Osteoblast (primary cell): ENCODE measurements at regions not wholly inside any gene's neighbourhood (a gene's known extent, or its start where the extent isn't known, plus 50 kb on each side); places are given as distances from the start of the nearest gene placed in this dataset.

Experiments used
- DNase-seq: peaks from one replicate; pipeline ENCODE4 v3.0.0; 2011; ENCODE audit warnings: low spot score, mixed read lengths; ENCODE audit not compliant: insufficient read length; ENCODE audit errors: missing footprints
- H2AFZ ChIP-seq: 2 replicates; pipeline ENCODE4 v1.6.0; 2011; ENCODE audit warnings: mild to moderate bottlenecking, low read length
- H3K27ac ChIP-seq: 2 replicates; pipeline ENCODE4 v1.5.1; 2011; ENCODE audit warnings: mild to moderate bottlenecking, low read depth, low read length, moderate library complexity
- H3K27me3 ChIP-seq: 2 replicates; pipeline ENCODE4 v1.6.0; 2012; ENCODE audit warnings: mild to moderate bottlenecking, control low read depth, inconsistent platforms, low read length, moderate library complexity; ENCODE audit not compliant: insufficient read depth
- H3K36me3 ChIP-seq: 2 replicates; pipeline ENCODE4 v1.5.1; 2011; ENCODE audit warnings: mild to moderate bottlenecking, low read length, control low read depth, moderate library complexity; ENCODE audit not compliant: insufficient read depth
- H3K4me1 ChIP-seq: 2 replicates; pipeline ENCODE4 v1.5.1; 2011; ENCODE audit warnings: mild to moderate bottlenecking, low read length, control low read depth, moderate library complexity; ENCODE audit not compliant: insufficient read depth
- H3K4me2 ChIP-seq: 2 replicates; pipeline ENCODE4 v1.6.0; 2011; ENCODE audit warnings: mild to moderate bottlenecking, low read length; ENCODE audit not compliant: insufficient read depth
- H3K4me3 ChIP-seq: fragments of 200-600 bp; sonication (generic); 3 replicates; pipeline ENCODE4 v1.5.1; 2012; ENCODE audit warnings: mild to moderate bottlenecking, low read length, inconsistent platforms; ENCODE audit not compliant: insufficient read depth
- H3K79me2 ChIP-seq: 2 replicates; pipeline ENCODE4 v1.6.0; 2012; ENCODE audit warnings: mild to moderate bottlenecking, low read length, control low read depth, inconsistent platforms; ENCODE audit not compliant: insufficient read depth
- H3K9me3 ChIP-seq: 2 replicates; pipeline ENCODE4 v1.5.1; 2011; ENCODE audit warnings: low read depth, low read length, control low read depth
- H4K20me1 ChIP-seq: 2 replicates; pipeline ENCODE4 v1.6.0; 2012; ENCODE audit warnings: mild to moderate bottlenecking, low read length, control low read depth; ENCODE audit not compliant: insufficient read depth
- TF ChIP-seq, protein P1 (sequence below): IDR thresholded peaks from 2 replicates; pipeline ENCODE4 v1.5.1; 2011; ENCODE audit warnings: mild to moderate bottlenecking, low read depth, low read length, moderate library complexity; ENCODE audit errors: extremely low read depth

DNA sequence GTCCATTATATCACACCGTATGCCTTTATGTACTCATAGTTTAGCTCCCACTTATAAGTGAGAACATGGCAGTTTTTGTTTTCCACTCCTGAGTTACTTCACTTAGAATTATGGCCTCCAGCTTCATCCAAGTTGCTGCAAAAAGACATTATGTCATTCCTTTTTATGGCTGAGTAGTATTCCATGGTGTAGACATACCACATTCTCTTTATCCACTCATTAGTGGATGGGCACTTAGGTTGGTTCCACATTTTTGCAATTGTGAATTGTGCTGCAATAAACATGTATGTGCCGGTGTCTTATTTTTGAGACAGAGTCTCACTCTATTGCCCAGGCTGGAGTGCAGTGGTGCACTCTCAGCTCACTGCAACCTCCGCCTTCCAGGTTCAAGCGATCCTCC lies 74.1 kb upstream of the IQSEC1 start:
- no peaks in the 10 kb centered on the region for H3K79me2 ChIP-seq

DNA sequence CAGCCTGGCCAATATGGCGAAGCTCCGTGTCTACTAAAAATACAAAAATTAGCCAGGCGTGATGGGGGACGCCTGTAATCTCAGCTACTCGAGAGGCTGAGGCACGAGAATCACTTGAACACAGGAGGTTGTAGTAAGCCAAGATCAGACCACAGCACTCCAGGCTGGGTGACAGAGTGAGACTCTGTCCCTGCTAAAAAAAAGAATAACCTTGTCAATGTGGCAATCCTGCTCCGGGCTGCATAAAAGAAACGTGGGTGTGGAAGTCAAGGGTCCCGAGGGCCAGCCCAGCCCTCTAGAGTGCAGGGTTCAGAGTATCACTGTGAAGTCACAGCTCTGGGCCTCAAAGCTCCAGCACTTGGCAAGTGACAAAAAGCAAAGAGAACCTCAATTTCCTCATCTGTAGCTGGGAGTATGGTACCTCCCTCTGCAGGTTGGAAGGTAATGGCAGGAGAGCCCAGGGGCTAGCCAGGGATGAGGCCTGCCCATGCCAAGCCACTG lies 73.5 kb upstream of the IQSEC1 start:
- Histone ChIP-seq H3K27me3 (no peaks in the 10 kb centered on the region), H3K27ac (no peak overlapping the region), H3K4me3 (no peak overlapping the region), H3K9me3 (no peaks in the 10 kb centered on the region), H2AFZ (no peak overlapping the region), H4K20me1 (no peaks in the 10 kb centered on the region), H3K4me1 (no peaks in the 10 kb centered on the region), H3K79me2 (no peaks in the 10 kb centered on the region), H3K4me2 (no peak overlapping the region), H3K36me3 (no peaks in the 10 kb centered on the region)
- no peak for DNase-seq
- TF ChIP-seq, protein P1, sequence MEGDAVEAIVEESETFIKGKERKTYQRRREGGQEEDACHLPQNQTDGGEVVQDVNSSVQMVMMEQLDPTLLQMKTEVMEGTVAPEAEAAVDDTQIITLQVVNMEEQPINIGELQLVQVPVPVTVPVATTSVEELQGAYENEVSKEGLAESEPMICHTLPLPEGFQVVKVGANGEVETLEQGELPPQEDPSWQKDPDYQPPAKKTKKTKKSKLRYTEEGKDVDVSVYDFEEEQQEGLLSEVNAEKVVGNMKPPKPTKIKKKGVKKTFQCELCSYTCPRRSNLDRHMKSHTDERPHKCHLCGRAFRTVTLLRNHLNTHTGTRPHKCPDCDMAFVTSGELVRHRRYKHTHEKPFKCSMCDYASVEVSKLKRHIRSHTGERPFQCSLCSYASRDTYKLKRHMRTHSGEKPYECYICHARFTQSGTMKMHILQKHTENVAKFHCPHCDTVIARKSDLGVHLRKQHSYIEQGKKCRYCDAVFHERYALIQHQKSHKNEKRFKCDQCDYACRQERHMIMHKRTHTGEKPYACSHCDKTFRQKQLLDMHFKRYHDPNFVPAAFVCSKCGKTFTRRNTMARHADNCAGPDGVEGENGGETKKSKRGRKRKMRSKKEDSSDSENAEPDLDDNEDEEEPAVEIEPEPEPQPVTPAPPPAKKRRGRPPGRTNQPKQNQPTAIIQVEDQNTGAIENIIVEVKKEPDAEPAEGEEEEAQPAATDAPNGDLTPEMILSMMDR = no peak

More for the DNA sequence above, 74.1 kb upstream of the IQSEC1 start:
- no peak for DNase-seq
- no peak overlapping the region for H2AFZ ChIP-seq
- TF ChIP-seq, protein P1 = no peak
- no peak overlapping the region for H3K4me3 ChIP-seq
- H3K27ac ChIP-seq = no peak overlapping the region
- H3K4me2 ChIP-seq = no peak overlapping the region
- H3K27me3 ChIP-seq = no peaks in the 10 kb centered on the region
- no peaks in the 10 kb centered on the region for H3K9me3 ChIP-seq
- H4K20me1 ChIP-seq = no peaks in the 10 kb centered on the region
- H3K4me1 ChIP-seq = no peaks in the 10 kb centered on the region
- no peaks in the 10 kb centered on the region for H3K36me3 ChIP-seq

DNA sequence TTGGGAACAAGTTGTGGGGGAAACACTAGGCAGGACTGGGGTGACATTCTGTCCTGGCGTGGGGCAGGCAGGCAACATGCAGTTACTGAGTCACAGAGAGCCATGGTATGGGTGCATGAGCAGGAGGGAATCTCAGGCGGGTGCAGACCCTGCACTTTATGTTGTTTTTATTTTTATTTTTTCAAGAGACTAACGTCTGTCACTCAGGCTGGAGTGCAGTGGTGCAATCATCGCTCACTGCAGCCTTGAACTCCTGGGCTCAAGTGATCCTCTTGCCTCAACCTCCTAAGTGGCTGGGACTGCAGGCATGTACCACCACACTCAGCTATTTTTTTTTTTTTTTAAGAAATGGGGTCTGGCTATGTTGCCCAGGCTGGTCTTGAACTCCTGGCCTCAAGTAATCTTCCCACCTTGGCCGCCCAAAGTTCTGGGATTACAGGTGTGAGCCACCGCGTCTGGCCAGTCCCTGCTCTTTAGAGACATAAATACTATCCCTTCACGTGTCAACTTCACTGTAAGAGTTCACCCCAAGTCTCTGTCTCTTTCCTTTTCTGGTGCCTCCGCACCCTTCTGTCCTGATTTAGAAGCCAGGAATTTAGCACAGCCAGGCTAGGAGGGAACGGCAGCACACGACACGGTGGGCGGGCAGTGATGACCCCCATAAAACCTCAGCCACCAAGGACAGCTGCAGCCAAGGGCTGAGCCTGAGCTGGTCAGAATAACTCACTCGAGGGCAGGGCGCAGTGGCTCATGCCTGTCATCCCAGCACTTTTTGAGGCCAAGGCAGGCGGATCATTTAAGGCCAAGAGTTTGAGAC lies 72.8 kb upstream of the IQSEC1 start:
- H3K4me1 ChIP-seq = no peaks in the 10 kb centered on the region
- H4K20me1 ChIP-seq = no peaks in the 10 kb centered on the region
- H3K79me2 ChIP-seq = no peaks in the 10 kb centered on the region
- H3K27ac ChIP-seq = no peak overlapping the region
- no peak overlapping the region for H2AFZ ChIP-seq
- no peak overlapping the region for H3K4me2 ChIP-seq
- H3K4me3 ChIP-seq = no peak overlapping the region
- H3K9me3 ChIP-seq = no peaks in the 10 kb centered on the region
- no peaks in the 10 kb centered on the region for H3K27me3 ChIP-seq
- TF ChIP-seq, protein P1 = no peak
- no peaks in the 10 kb centered on the region for H3K36me3 ChIP-seq
- DNase-seq = peak; percentile 62

DNA sequence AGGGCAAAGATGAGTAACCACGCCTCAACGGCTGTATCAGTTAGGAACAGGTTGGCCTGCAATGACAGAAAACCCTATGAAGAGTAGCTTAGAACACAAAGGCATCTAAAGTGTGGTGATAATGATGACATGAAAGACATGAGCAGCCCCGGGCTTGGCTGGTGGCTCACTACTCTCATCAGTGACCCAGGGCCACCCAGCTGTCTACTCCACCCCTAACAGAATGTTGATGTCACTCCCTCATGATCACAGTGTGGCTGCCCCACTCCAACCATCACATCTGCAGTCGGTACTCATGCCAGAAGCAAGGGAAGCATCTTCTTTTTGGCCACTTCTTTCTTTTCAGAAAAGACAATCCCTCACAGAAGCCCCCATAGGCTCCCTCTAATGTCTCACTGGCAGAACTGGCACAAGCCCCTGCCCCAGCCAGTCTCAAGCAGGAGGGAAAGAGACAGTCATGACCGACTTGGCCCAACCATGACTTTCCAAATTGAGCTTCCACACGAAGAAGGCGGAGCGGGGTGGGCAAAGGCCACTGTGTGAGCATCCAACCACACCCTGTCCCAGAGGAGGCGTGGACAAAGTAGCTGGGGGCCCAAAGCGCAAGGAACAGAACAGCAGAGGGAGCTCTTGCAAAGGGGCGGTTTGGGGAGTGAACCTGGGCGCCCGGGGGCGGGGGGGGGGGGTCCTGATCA lies 72.0 kb upstream of the IQSEC1 start:
- Histone ChIP-seq H3K4me3 (no peak overlapping the region), H4K20me1 (no peaks in the 10 kb centered on the region), H3K4me2 (no peak overlapping the region), H3K4me1 (no peaks in the 10 kb centered on the region), H3K27me3 (no peaks in the 10 kb centered on the region), H2AFZ (no peak overlapping the region), H3K36me3 (no peaks in the 10 kb centered on the region), H3K9me3 (no peaks in the 10 kb centered on the region), H3K27ac (no peak overlapping the region), H3K79me2 (no peaks in the 10 kb centered on the region)
- TF ChIP-seq, protein P1 = no peak
- DNase-seq = peak; percentile 66
